OCI-LY7 (cell line): ENCODE measurements at regions not wholly inside any gene's neighbourhood (a gene's known extent, or its start where the extent isn't known, plus 50 kb on each side); places are given as distances from the start of the nearest gene placed in this dataset.

Source experiments
- BruUV-seq: library from RNA; stranded (reverse); fragments of 400-500 nt; replicated peaks from 2 replicates; lab custom pipeline; 2021; lab: Mats Ljungman, UMichigan
- CTCF ChIA-PET: fragments of 300-600 bp; sonication (Branson Sonifier 250); formaldehyde crosslinking; loops from one replicate; lab custom pipeline; 2022; ENCODE audit warnings: antibody characterized with exemption; ENCODE audit not compliant: unreplicated experiment; lab: Charles Lee
- POLR2A ChIA-PET: fragments of 300-600 bp; sonication (Branson Sonifier 250); formaldehyde crosslinking; loops from one replicate; lab custom pipeline; 2022; ENCODE audit warnings: antibody characterized with exemption; lab: Charles Lee
- DNase-seq: peaks from one replicate; pipeline ENCODE4 v3.0.0-alpha.2; 2015; ENCODE audit warnings: low spot score
- H2AFZ ChIP-seq: fragments of 200-600 bp; sonication (generic), shearing (Covaris generic); 2 replicates; pipeline ENCODE4 v1.6.1; 2014; ENCODE audit warnings: mild to moderate bottlenecking, antibody characterized with exemption, low read length, moderate library complexity
- H3K27ac ChIP-seq: fragments of 200-600 bp; sonication (generic); 2 replicates; pipeline ENCODE4 v1.5.1; 2014; ENCODE audit warnings: mixed run types, low read depth, mild to moderate bottlenecking, moderate library complexity, low read length, inconsistent platforms; ENCODE audit not compliant: poor library complexity, severe bottlenecking
- H3K36me3 ChIP-seq: fragments of 200-600 bp; sonication (generic); 2 replicates; pipeline ENCODE4 v1.6.1; 2014; ENCODE audit warnings: mild to moderate bottlenecking, antibody characterized with exemption, low read length, moderate library complexity, mixed read lengths; ENCODE audit not compliant: insufficient read depth
- H3K4me1 ChIP-seq: fragments of 200-600 bp; sonication (generic); 2 replicates; pipeline ENCODE4 v1.5.1; 2014; ENCODE audit warnings: mild to moderate bottlenecking, low read length; ENCODE audit not compliant: insufficient read depth, poor library complexity, severe bottlenecking
- H3K4me2 ChIP-seq: fragments of 200-600 bp; sonication (generic); 2 replicates; pipeline ENCODE4 v1.6.1; 2014; ENCODE audit warnings: mild to moderate bottlenecking, low read length
- H3K4me3 ChIP-seq: fragments of 200-600 bp; sonication (generic); 2 replicates; pipeline ENCODE4 v1.5.1; 2014; ENCODE audit warnings: mild to moderate bottlenecking, low read depth, low read length; ENCODE audit not compliant: poor library complexity, severe bottlenecking
- H3K79me2 ChIP-seq: fragments of 200-600 bp; sonication (generic); 2 replicates; pipeline ENCODE4 v1.6.1; 2016; ENCODE audit warnings: low read depth, mild to moderate bottlenecking, low read length, moderate library complexity, mixed read lengths; ENCODE audit not compliant: insufficient read depth
- H3K9me2 ChIP-seq: fragments of 200-600 bp; sonication (generic); 2 replicates; pipeline ENCODE4 v1.6.1; 2016; ENCODE audit warnings: mild to moderate bottlenecking, low read length, mixed read lengths; ENCODE audit not compliant: insufficient read depth
- H3K9me3 ChIP-seq: fragments of 200-600 bp; sonication (generic); 2 replicates; pipeline ENCODE4 v1.6.1; 2014; ENCODE audit warnings: mild to moderate bottlenecking, mixed run types, low read length, mixed read lengths
- H4K20me1 ChIP-seq: fragments of 200-600 bp; sonication (generic); 2 replicates; pipeline ENCODE4 v1.6.1; 2014; ENCODE audit warnings: mild to moderate bottlenecking, antibody characterized with exemption, low read length, moderate library complexity, mixed read lengths; ENCODE audit not compliant: insufficient read depth
- EZH2phosphoT487 ChIP-seq: fragments of 200-600 bp; sonication (generic); IDR thresholded peaks from 2 replicates; pipeline ENCODE4 v1.6.1; 2018; ENCODE audit warnings: low read depth, borderline replicate concordance, mild to moderate bottlenecking, mixed run types, antibody characterized with exemption, low read length, moderate library complexity, mixed read lengths
- intact Hi-C: fragments of 100-400 bp; cut with micrococcal nuclease; formaldehyde crosslinking; loops from one replicate; pipeline ENCODE4 v1.10.0; 2022; ENCODE audit not compliant: unreplicated experiment
- TF ChIP-seq, protein P1 (sequence below): fragments of 200-600 bp; sonication (generic); conservative IDR thresholded peaks from 2 replicates; pipeline ENCODE4 v1.5.1; 2014; ENCODE audit warnings: mild to moderate bottlenecking, antibody characterized with exemption, low read length, moderate library complexity, mixed read lengths

DNA sequence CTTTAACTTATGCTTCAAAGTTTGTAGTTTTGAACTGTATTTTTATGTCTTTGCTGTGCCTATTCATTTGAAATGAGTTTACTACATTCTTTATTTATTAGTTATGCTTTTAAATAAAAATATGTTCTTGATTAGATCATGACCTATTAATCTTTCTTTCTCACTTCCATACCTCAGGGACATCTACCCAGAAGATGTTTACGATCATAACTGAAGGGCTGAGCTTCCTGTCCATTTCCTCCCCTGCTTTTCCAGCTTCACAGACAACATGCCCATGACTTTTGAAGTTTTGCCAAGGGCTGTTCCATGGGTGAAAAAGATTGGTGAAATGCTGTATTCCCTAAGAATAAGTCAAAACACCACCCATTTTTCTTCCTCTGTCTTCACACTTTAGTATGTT lies 99.7 kb upstream of the DDIT4L start:
- TF ChIP-seq, protein P1, sequence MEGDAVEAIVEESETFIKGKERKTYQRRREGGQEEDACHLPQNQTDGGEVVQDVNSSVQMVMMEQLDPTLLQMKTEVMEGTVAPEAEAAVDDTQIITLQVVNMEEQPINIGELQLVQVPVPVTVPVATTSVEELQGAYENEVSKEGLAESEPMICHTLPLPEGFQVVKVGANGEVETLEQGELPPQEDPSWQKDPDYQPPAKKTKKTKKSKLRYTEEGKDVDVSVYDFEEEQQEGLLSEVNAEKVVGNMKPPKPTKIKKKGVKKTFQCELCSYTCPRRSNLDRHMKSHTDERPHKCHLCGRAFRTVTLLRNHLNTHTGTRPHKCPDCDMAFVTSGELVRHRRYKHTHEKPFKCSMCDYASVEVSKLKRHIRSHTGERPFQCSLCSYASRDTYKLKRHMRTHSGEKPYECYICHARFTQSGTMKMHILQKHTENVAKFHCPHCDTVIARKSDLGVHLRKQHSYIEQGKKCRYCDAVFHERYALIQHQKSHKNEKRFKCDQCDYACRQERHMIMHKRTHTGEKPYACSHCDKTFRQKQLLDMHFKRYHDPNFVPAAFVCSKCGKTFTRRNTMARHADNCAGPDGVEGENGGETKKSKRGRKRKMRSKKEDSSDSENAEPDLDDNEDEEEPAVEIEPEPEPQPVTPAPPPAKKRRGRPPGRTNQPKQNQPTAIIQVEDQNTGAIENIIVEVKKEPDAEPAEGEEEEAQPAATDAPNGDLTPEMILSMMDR: no peak
- no peak for TF ChIP-seq EZH2phosphoT487
- Histone ChIP-seq H3K4me2 (no peak overlapping the region), H2AFZ (no peak overlapping the region), H3K9me2 (no peaks in the 10 kb centered on the region), H3K36me3 (no peaks in the 10 kb centered on the region), H4K20me1 (no peaks in the 10 kb centered on the region), H3K79me2 (no peaks in the 10 kb centered on the region), H3K4me1 (no peaks in the 10 kb centered on the region), H3K27ac (no peak overlapping the region), H3K9me3 (no peaks in the 10 kb centered on the region), H3K4me3 (no peak overlapping the region)
- no TSS peak for BruUV-seq
- intact Hi-C loops: loop anchor here (10.0 kb wide), 1 partner anchor 195 kb away; no protein-coding TSS in a partner anchor
- ChIA-PET CTCF (no interaction called here), POLR2A (no interaction called here)
- DNase-seq: no peak

DNA sequence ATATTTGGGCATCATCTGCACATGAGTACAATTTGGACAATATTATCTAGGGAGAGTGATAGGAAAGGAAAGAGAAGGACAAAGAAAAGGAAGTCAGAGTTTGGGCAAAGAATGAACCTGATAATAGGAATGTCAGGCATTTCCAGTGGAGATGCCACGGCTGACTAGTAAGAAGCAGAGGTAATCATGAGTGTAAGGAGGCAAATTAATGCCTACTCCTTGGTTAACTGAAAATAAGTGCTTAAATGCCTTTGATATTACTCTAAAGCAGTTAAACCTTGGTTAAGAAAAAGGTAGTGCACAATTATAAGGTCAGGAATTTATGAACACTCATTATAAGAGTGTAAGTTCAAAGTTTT lies 99.2 kb upstream of the DDIT4L start:
- Histone ChIP-seq H3K9me2 (no peaks in the 10 kb centered on the region), H4K20me1 (no peaks in the 10 kb centered on the region), H3K9me3 (no peaks in the 10 kb centered on the region), H3K36me3 (no peaks in the 10 kb centered on the region), H3K4me3 (no peak overlapping the region), H3K27ac (no peak overlapping the region), H3K4me2 (no peak overlapping the region), H3K79me2 (no peaks in the 10 kb centered on the region), H3K4me1 (no peaks in the 10 kb centered on the region), H2AFZ (no peak overlapping the region)
- ChIA-PET CTCF (no interaction called here), POLR2A (no interaction called here)
- no peak for DNase-seq
- TF ChIP-seq EZH2phosphoT487: no peak
- TF ChIP-seq, protein P1: no peak
- BruUV-seq: no TSS peak
- intact Hi-C loops: no loop called here

DNA sequence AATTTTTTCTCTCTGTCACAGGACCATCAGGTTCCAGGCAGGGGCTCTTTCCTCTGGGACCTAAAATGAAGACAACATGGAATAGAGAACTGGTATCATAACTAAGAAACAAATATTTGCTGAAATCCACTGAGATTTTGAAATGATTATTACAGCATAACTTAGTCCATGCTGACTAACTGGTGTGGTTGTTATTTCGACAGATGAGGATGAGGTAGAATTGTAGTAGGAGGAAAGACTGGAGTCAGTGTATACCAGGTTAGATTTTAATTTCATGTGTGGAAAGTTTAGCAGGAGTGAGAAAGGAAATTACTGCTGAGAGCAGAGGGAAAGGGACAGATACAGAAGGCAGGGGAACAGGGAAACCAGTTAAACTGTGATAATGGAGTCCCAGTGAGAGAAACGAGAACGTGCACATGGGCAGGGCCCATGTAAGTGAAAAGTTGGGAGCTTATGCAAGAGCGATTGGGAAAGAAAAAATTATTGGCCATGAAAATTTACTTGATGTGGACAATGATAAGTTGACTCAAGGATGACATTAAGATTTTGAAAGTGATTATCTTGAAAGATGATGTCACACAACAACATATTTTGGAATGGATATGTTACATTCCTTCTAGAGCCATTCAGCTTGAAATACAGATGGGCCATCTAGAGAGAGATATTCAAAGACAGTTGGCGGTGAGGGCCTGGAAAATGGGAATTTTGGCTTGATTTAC lies 98.7 kb upstream of the DDIT4L start:
- no peak overlapping the region for H2AFZ ChIP-seq
- ChIA-PET CTCF (no interaction called here), POLR2A (no interaction called here)
- no peak for DNase-seq
- H3K4me3 ChIP-seq: no peak overlapping the region
- H3K4me2 ChIP-seq: no peak overlapping the region
- no peaks in the 10 kb centered on the region for H4K20me1 ChIP-seq
- H3K4me1 ChIP-seq: no peaks in the 10 kb centered on the region
- H3K9me2 ChIP-seq: no peaks in the 10 kb centered on the region
- H3K36me3 ChIP-seq: no peaks in the 10 kb centered on the region
- H3K9me3 ChIP-seq: no peaks in the 10 kb centered on the region
- no peaks in the 10 kb centered on the region for H3K79me2 ChIP-seq
- no TSS peak for BruUV-seq
- intact Hi-C loops: no loop called here
- TF ChIP-seq, protein P1: no peak
- TF ChIP-seq EZH2phosphoT487: no peak
- H3K27ac ChIP-seq: no peak overlapping the region
